ENCODE measurements at regions not wholly inside any gene's neighbourhood (a gene's known extent, or its start where the extent isn't known, plus 50 kb on each side); places are given as distances from the start of the nearest gene placed in this dataset.
"Not testable (repeated sequence)": the region's sequence is repeated elsewhere in the genome, so short reads cannot be mapped to it uniquely, and the experiment has no call there.

DNA sequence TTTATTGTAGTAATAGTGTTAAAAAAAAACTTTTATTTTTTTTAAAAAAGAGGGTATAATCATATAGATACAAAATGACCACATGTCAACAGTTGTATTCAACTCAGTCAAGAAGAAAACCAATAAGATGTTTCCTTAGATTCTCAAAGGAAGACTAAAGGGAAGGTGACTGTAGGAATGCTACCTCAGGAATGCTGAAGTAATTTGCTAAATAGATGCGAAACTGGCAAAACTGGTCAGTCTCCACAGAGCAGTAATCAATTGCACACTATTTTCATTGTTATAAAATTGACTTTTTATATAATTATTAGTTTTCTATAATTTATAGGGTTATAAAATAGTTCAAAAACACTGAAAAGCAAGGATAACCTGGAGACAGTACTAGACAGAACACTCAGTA is 204.8 kb downstream of the GABRG2 start:
- Mint-ChIP-seq H3K9me3 (peaks cover 1 to 5% of the 10 kb centered on the region in 2 donors), H3K27ac (no peak overlapping the region), H3K4me3 (no peak overlapping the region), H3K27me3 (ENCODE audit: low read depth) (no peaks in the 10 kb centered on the region), H3K4me1 (ENCODE audit: low read depth) (no peaks in the 10 kb centered on the region), H3K36me3 (ENCODE audit: insufficient read depth in 2 of 2) (no peaks in the 10 kb centered on the region)
- DNase-seq (no peak), ATAC-seq (replicated peaks in 1 of 2) (no peak)

DNA sequence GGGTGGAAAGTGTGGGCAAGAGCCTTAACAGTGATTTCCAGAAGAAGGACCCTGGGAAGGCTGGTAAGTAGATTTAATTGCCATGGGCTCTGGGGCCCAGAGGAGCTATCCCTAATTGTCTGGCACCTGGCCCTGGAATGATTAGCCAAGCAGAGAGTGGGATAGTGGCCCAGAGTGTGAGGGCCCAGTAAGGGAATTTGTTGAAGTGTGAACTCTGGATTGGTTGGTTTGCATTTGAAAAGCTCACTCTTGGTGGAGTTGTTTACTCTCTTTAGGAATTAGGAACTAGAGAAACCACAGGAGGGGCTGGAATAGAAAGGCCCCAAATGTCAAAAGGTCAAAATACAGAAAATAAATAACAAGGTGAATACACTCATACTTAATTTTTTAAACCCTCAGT is 207.1 kb downstream of the GABRG2 start:
- ATAC-seq (replicated peaks in 1 of 2) (no peak), DNase-seq (no peak)
- Mint-ChIP-seq H3K36me3 (ENCODE audit: insufficient read depth in 2 of 2) (no peaks in the 10 kb centered on the region), H3K4me3 (no peak overlapping the region), H3K27me3 (ENCODE audit: low read depth) (no peaks in the 10 kb centered on the region), H3K4me1 (ENCODE audit: low read depth) (no peaks in the 10 kb centered on the region), H3K9me3 (peaks cover 4 to 7% of the 10 kb centered on the region in 2 donors), H3K27ac (no peak overlapping the region)

DNA sequence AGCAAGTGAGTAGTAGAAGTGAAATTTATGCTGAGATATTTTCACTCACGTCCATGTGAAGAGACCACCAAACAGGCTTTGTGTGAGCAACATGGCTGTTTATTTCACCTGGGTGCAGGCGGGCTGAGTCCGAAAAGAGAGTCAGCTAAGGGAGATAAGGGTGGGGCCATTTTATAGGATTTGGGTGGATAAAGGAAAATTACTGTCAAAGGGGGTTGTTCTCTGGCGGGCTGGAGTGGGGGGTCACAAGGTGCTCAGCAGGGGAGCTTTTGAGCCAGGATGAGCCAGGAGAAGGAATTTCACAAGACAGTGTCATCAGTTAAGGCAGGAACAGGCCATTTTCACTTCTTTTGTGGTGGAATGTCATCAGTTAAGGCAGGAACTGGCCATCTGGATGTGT is 207.8 kb downstream of the GABRG2 start:
- ATAC-seq (replicated peaks in 1 of 2); DNase-seq; H3K27ac Mint-ChIP-seq; H3K4me1 Mint-ChIP-seq (ENCODE audit: low read depth); H3K27me3 Mint-ChIP-seq (ENCODE audit: low read depth); H3K4me3 Mint-ChIP-seq; H3K36me3 Mint-ChIP-seq (ENCODE audit: insufficient read depth in 2 of 2): not testable (repeated sequence)
- H3K9me3 Mint-ChIP-seq, result peaks cover 5 to 11% of the 10 kb centered on the region in 2 donors

DNA sequence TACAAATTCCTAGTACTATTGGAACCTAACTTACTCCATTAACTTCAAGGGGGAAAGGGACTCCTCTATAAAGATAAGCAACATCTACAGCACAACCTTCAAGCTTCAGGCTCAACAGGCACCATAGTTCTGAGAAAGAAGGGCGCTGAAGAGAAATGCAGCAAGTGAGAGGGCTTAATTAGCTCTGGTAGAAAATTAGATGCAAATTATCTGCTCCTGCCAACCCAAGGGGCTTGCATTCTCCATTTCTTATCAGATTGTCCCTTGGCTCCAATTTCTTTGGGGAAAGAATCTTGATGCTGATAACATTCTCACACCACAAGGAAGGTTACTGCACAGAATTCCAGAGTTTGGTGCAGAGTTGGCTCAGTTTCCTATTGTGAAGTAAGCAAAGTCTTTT is 214.6 kb downstream of the GABRG2 start:
- Mint-ChIP-seq H3K27me3 (ENCODE audit: low read depth) (no peaks in the 10 kb centered on the region), H3K4me1 (ENCODE audit: low read depth) (no peaks in the 10 kb centered on the region), H3K36me3 (ENCODE audit: insufficient read depth in 2 of 2) (no peaks in the 10 kb centered on the region), H3K9me3 (peaks cover 5 to 11% of the 10 kb centered on the region in 2 donors), H3K4me3 (no peak overlapping the region), H3K27ac (no peak overlapping the region)
- ATAC-seq (replicated peaks in 1 of 2) (no peak), DNase-seq (no peak)

DNA sequence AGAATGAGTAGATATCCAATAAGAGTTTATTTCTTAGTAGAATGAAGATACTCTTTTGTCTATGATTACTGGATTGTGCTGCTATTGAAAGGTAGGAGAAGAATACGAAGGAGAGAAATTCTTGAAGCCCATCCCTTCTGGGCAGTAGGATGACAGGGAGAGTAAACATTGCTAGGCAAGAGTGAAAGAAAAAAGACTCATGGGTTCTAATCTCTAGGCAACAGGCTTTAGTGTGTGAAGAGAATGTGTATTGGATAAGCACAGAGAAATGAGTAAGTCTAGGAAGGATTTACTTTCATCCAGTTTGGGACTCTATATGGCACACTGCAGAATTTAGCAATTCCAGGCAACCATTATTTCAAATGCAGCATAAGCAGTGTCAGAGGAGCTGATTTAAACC is 216.0 kb downstream of the GABRG2 start:
- Mint-ChIP-seq H3K9me3 (peaks cover 3 to 10% of the 10 kb centered on the region in 2 donors), H3K36me3 (ENCODE audit: insufficient read depth in 2 of 2) (no peaks in the 10 kb centered on the region), H3K27ac (no peak overlapping the region), H3K4me3 (no peak overlapping the region), H3K4me1 (ENCODE audit: low read depth) (no peaks in the 10 kb centered on the region), H3K27me3 (ENCODE audit: low read depth) (no peaks in the 10 kb centered on the region)
- DNase-seq (no peak), ATAC-seq (replicated peaks in 1 of 2) (no peak)

DNA sequence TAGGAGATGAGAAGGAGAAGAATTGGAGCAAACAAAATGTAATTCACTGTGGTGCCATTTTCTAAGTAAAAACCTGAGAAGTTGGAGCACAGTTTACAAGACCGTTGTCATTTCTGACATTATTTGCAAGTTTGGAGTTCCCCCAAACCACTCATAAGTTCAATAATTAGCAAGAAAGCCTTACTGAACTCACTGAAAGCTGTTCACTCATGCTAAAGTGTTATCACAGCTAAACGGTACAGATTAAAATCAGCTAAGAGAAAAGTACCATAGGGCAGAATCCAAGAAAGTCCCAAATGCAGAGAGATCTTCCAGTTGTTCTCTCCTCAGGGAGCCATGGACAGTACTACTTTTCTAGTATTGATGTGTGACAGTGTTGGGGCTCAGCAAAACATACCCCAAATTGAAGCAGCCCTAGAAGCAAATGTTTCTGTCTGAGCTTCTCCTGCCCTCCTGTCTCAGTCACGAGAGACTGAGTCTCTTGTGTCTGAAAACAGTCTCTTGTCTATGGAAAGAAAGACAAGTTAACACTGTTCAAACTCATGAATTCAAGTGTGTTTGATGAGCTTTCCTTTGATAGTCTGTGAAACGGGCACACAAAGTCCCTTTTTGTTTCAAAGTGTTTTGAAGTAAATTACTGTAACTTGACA is 221.2 kb downstream of the GABRG2 start:
- Mint-ChIP-seq H3K36me3 (ENCODE audit: insufficient read depth in 2 of 2) (no peaks in the 10 kb centered on the region), H3K4me3 (no peak overlapping the region), H3K27ac (no peak overlapping the region), H3K9me3 (peaks cover 0 to 4% of the 10 kb centered on the region in 2 donors), H3K4me1 (ENCODE audit: low read depth) (no peaks in the 10 kb centered on the region), H3K27me3 (ENCODE audit: low read depth) (no peaks in the 10 kb centered on the region)
- ATAC-seq (replicated peaks in 1 of 2) (no peak), DNase-seq (no peak)

DNA sequence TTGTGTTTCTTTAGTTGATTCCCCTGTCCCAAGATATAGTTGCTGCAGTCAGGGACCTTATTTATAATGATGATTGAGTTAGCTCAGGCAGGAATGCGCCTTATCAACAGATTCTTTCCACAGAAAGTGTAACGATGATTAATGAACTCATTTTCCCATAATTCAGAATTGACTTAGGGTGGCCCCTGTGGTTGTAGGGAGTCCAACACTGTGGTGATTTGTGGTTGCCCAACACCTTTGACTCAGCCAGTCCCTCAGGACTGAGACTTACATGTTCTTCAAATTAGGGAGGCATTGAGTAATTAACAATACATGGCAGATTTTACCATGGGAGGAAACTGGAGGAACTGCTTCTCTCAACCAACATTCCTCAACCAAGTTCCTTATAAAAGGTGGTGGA is 221.9 kb downstream of the GABRG2 start:
- H3K36me3 Mint-ChIP-seq (ENCODE audit: insufficient read depth in 2 of 2), result no peaks in the 10 kb centered on the region
- no peak for ATAC-seq (replicated peaks in 1 of 2)
- no peaks in the 10 kb centered on the region for H3K4me1 Mint-ChIP-seq (ENCODE audit: low read depth)
- no peak overlapping the region for H3K4me3 Mint-ChIP-seq
- H3K27ac Mint-ChIP-seq, result no peak overlapping the region
- no peak for DNase-seq
- H3K27me3 Mint-ChIP-seq (ENCODE audit: low read depth), result no peaks in the 10 kb centered on the region
- peaks cover 0 to 7% of the 10 kb centered on the region in 2 donors for H3K9me3 Mint-ChIP-seq

DNA sequence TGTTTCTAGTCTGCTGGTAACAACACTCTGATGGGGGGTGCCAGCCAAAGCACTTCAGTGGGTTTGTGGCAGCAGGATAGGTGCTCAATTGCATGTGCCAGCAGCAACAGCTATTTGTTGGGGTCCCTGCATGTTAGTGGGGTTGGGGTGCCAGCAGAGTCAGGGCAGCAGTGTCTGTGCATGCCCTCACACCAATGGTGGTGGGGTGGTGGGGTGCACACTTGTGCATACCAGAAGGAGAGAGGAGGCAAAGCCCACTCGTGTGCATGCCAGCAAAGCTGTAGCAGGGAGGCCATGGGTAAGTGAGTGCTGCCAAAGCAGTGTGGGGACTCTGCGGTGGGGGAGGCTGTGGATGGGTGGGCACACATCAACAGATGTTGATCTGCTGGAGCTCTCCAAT is 232.2 kb downstream of the GABRG2 start:
- Mint-ChIP-seq H3K27ac (no peak overlapping the region), H3K4me3 (no peak overlapping the region), H3K36me3 (ENCODE audit: insufficient read depth in 2 of 2) (peaks cover 0 to 1% of the 10 kb centered on the region in 2 donors), H3K4me1 (ENCODE audit: low read depth) (no peaks in the 10 kb centered on the region), H3K27me3 (ENCODE audit: low read depth) (no peaks in the 10 kb centered on the region), H3K9me3 (peaks cover 2 to 8% of the 10 kb centered on the region in 2 donors)
- DNase-seq (no peak), ATAC-seq (replicated peaks in 1 of 2) (no peak)

DNA sequence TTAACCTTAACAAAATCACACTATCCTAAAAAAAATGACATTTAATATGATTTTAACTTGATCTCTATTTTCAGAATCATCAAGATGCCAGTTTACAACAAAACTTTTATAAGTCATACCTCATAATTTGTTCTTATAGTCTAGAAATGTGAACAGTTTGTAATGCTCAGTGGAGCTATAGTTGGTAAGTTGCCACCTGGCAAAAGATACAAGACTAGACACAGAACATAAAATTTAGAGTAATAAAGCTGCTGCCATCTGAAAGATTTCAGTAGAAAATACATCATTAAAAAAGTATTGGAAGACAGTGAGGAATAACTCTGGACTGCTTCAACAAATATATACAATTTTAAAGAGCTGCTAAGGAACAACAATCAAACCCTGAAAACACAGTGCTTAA is 233.8 kb downstream of the GABRG2 start:
- no peak overlapping the region for H3K4me3 Mint-ChIP-seq
- DNase-seq, result no peak
- ATAC-seq (replicated peaks in 1 of 2), result no peak

DNA sequence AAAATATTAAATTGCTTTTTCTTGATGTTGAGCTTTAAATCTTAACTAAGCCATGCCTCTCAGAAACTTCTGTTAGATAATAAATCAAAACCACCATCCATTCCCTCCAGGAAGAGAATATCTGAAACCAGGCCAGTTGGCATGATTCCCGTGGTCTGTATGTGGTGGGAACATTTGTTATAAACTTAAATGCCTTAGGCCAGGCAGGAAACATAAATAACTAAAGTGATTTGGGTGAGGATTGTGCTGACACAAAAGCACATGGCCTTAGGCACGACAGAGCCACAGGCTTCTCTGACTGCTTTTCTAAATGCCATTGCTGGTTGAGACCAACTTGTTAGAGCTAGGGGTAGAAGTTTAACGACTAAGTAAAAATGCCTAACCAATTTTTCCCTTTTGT is 255.9 kb downstream of the GABRG2 start:
- no peaks in the 10 kb centered on the region for H3K4me1 Mint-ChIP-seq (ENCODE audit: low read depth)
- H3K9me3 Mint-ChIP-seq, result peaks cover 3 to 6% of the 10 kb centered on the region in 2 donors
- DNase-seq, result no peak
- no peak overlapping the region for H3K27ac Mint-ChIP-seq
- H3K4me3 Mint-ChIP-seq, result no peak overlapping the region
- no peaks in the 10 kb centered on the region for H3K27me3 Mint-ChIP-seq (ENCODE audit: low read depth)
- peaks cover 2% of the 10 kb centered on the region in 2 donors for H3K36me3 Mint-ChIP-seq (ENCODE audit: insufficient read depth in 2 of 2)
- ATAC-seq (replicated peaks in 1 of 2), result no peak

More for the DNA sequence above, 233.8 kb downstream of the GABRG2 start:
- Mint-ChIP-seq H3K27me3 (ENCODE audit: low read depth) (no peaks in the 10 kb centered on the region), H3K27ac (no peak overlapping the region), H3K4me1 (ENCODE audit: low read depth) (no peaks in the 10 kb centered on the region), H3K9me3 (peaks cover 2 to 13% of the 10 kb centered on the region in 2 donors), H3K36me3 (ENCODE audit: insufficient read depth in 2 of 2) (peaks cover 0 to 1% of the 10 kb centered on the region in 2 donors)

DNA sequence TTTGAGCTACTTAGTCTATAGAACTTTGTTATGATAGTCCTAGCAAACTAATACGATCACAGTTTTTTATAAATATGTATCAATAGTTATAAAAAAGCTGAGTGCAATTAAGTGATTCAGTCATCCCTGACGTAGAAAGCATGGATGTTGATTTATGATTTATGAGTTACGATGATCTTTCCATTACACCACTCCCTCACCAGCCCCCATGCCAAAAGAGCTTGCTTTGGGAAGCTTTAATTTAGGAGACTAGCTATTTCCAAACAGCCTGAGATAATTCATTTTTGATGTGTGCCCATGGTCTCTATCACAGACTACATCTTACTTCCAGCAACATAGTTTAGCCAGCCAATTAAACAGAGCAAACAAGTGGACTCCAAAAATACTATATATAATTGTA is 256.8 kb downstream of the GABRG2 start:
- Mint-ChIP-seq H3K4me3 (no peak overlapping the region), H3K27me3 (ENCODE audit: low read depth) (no peaks in the 10 kb centered on the region), H3K4me1 (ENCODE audit: low read depth) (no peaks in the 10 kb centered on the region), H3K27ac (no peak overlapping the region), H3K36me3 (ENCODE audit: insufficient read depth in 2 of 2) (peaks cover 2% of the 10 kb centered on the region in 2 donors), H3K9me3 (peaks cover 3 to 9% of the 10 kb centered on the region in 2 donors)
- ATAC-seq (replicated peaks in 1 of 2), result no peak
- DNase-seq, result no peak

DNA sequence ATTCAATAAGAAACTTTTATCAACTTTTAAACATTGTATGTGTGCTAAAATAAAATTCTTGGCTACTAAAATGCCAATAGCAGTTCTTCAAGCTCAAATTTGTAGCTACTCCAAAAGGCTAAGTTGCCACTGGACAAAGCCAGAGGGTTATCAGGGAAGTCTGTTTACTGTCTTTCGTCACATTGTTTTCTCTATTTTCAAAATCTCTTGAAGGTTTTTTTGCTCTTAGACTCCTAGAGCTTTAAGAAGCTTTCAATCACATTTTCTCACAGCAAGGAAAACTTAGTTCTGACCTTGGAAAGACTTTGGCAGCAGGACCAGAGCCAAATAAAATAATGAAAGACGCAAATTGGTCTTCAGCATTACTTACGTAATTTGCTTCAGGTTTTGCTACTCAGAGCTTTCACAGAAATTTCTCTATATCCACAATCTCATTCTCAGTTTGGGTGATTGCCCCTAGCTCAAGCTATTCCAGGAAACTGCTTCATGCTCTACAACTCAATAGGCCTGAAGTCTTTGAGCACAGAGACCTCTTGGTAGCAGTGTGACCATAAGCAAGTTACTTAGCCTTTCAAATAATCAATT is 257.7 kb downstream of the GABRG2 start:
- ATAC-seq (replicated peaks in 1 of 2) (no peak), DNase-seq (no peak)

DNA sequence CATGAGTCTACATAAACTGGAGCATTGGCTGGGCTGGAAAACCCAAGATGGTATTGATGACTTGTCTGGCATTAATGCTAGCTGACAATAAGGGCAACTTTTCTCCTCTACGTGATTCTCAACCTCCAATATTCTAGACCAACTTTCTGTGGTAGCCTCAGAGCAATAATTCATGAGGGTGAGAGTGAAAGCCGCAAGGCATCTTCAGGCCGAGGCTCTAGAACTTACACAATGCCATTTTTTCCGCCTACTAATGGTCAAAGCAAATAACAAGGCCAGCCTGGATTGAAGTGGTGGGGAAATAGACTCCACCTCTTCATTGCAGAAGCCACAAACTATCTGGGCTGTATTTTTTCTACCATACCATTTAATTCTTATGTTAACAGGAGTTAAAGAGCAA is 267.4 kb downstream of the GABRG2 start:
- no peak overlapping the region for H3K27ac Mint-ChIP-seq

More for the DNA sequence above, 257.7 kb downstream of the GABRG2 start:
- no peak overlapping the region for H3K4me3 Mint-ChIP-seq
- peaks cover 2% of the 10 kb centered on the region in 2 donors for H3K36me3 Mint-ChIP-seq (ENCODE audit: insufficient read depth in 2 of 2)
- H3K9me3 Mint-ChIP-seq, result peaks cover 7 to 13% of the 10 kb centered on the region in 2 donors
- H3K4me1 Mint-ChIP-seq (ENCODE audit: low read depth), result no peaks in the 10 kb centered on the region
- no peaks in the 10 kb centered on the region for H3K27me3 Mint-ChIP-seq (ENCODE audit: low read depth)
- H3K27ac Mint-ChIP-seq, result no peak overlapping the region

More for the DNA sequence above, 267.4 kb downstream of the GABRG2 start:
- H3K4me3 Mint-ChIP-seq, result no peak overlapping the region
- DNase-seq (no peak), ATAC-seq (replicated peaks in 1 of 2) (no peak)
- no peaks in the 10 kb centered on the region for H3K4me1 Mint-ChIP-seq (ENCODE audit: low read depth)
- no peaks in the 10 kb centered on the region for H3K36me3 Mint-ChIP-seq (ENCODE audit: insufficient read depth in 2 of 2)
- peaks cover 6% of the 10 kb centered on the region in 2 donors for H3K9me3 Mint-ChIP-seq
- H3K27me3 Mint-ChIP-seq (ENCODE audit: low read depth), result no peaks in the 10 kb centered on the region

All from activated T-cell treated with anti-CD3 and anti-CD28 coated beads, Interleukin-2, amount 50 U/mL, for 72 hours (primary cell).